ENCODE measurements at regions not wholly inside any gene's neighbourhood (a gene's known extent, or its start where the extent isn't known, plus 50 kb on each side); places are given as distances from the start of the nearest gene placed in this dataset.
"Not testable (repeated sequence)": the region's sequence is repeated elsewhere in the genome, so short reads cannot be mapped to it uniquely, and the experiment has no call there.

DNA sequence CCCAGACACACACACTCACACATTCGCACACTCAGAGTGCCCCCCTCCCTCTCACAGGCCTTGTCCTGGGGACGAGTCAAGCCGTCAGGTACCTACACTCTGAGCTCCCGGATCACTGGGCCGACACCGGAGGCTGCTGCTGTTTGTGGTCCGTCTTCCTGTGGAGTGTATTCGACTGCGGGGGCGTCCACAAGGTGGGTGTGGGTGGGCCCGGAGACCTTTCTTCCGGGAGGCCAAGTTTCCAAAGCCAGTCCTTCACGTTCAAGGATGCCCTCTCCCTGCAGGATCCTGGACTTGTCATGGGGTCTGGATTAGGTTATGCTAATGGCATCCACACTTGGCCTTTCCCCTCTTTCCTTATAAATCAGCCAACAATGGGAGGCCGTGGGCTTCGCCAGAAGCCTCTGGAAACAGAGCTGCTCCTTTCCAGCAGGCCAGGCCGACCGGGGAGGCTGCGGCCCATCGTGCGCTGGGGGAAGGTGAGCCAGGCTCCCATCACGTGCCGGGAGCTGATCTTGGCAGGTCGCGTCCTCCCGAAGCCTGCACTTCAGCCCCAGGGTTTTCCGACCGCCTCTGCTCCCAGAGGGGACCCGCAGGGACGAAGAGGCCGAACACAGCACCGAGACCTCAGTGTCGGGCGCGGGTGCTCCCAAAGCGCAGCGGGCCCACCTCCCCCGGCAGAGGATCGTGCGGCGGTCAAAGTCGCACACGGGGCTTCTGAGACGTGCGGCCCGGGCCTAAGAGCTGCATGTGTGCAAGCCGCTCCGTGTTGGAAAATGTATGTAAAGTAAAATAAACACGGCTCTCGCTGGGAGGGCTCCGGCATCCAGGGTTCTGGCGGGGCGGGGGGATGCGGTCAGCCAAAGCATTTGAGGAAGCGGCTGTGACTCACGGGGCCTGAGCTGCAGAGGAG, 196.5 kb upstream of the ZNF469 start:
- H2BK5ac ChIP-seq (ENCODE audit: low read length); H3K4me1 ChIP-seq (ENCODE audit: control insufficient read depth, low read depth, low read length); H3K79me1 ChIP-seq (ENCODE audit: low read length); H3K23ac ChIP-seq (ENCODE audit: low read length); H4K5ac ChIP-seq (ENCODE audit: low read length); H3K27ac ChIP-seq (ENCODE audit: low read depth, low read length); H2AK5ac ChIP-seq (ENCODE audit: low read length); H3K4me3 ChIP-seq (ENCODE audit: low read length); H3K4ac ChIP-seq (ENCODE audit: low read depth, low read length); H3K56ac ChIP-seq (ENCODE audit: low read length); H3K18ac ChIP-seq (ENCODE audit: low read length); H3K36me3 ChIP-seq (ENCODE audit: control insufficient read depth, insufficient read depth, low read length); H4K8ac ChIP-seq (ENCODE audit: low read depth, low read length); DNase-seq; H2BK15ac ChIP-seq (replicated peaks; ENCODE audit: low read depth); H3K79me2 ChIP-seq (ENCODE audit: control insufficient read depth, insufficient read depth, low read length); H3K9ac ChIP-seq (ENCODE audit: low read length); H3K27me3 ChIP-seq (ENCODE audit: insufficient read depth, low read length, poor library complexity); H2BK120ac ChIP-seq (ENCODE audit: low read depth, low read length); H3K4me2 ChIP-seq (ENCODE audit: low read length): not testable (repeated sequence)
- WGBS (ENCODE audit: extremely low coverage, insufficient coverage, low lambda C conversion rate): no CpG with 5 or more reads among the region's 55 CpGs

DNA sequence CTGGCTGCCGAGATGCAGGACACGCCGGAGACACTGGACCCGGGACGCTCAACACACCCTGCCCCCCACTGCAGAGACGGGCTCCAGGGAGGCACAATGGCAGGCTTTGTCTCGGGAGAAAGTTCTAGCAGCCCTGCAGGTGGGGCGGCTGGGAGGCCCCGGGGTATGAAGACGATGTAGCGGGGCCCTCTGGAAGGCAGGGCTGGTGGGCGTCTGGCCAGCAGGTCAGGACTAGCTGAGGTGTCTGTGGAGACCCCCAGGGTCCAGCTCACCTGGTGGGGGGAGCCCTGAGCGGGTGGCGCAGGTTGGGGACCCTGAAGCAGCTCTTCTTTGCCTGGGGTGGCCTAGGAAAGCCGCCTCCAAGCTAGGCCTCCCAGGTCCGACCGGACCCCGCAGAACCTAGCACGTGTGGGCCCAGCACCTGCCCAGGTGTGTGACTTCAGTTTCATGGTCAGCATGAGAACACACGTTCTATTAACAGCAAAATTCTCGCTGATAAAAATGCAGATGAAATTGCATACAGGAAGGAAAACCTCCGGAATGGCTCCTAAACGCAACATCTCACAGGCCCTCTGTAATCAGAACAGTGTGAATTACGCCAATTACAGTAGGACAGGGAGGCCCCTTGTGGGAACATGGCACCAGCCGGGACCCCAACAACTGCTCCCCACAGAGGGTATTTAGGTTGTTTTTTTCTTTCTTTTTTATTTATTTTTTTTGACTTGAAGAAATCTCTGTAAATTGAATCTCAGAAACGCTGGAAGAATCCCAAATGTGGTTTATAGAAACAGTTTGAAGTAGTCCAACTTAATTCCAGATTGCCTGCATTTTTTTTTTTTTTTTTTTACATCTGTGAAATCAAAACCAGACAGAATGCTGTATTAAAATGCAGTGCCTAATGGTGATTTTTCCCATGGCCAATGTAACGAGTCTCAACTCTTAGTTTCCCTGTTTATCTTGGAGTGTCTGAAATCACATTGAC, 195.6 kb upstream of the ZNF469 start:
- not testable (repeated sequence) for H3K36me3 ChIP-seq (ENCODE audit: control insufficient read depth, insufficient read depth, low read length); H3K18ac ChIP-seq (ENCODE audit: low read length); H2AK5ac ChIP-seq (ENCODE audit: low read length); H3K4ac ChIP-seq (ENCODE audit: low read depth, low read length); H3K23ac ChIP-seq (ENCODE audit: low read length); H3K56ac ChIP-seq (ENCODE audit: low read length); H3K79me1 ChIP-seq (ENCODE audit: low read length); H3K4me1 ChIP-seq (ENCODE audit: control insufficient read depth, low read depth, low read length); H4K8ac ChIP-seq (ENCODE audit: low read depth, low read length); H3K9ac ChIP-seq (ENCODE audit: low read length); H3K27ac ChIP-seq (ENCODE audit: low read depth, low read length); H3K27me3 ChIP-seq (ENCODE audit: insufficient read depth, low read length, poor library complexity); H4K5ac ChIP-seq (ENCODE audit: low read length); H3K4me3 ChIP-seq (ENCODE audit: low read length); H3K79me2 ChIP-seq (ENCODE audit: control insufficient read depth, insufficient read depth, low read length); H2BK120ac ChIP-seq (ENCODE audit: low read depth, low read length); DNase-seq; H2BK15ac ChIP-seq (replicated peaks; ENCODE audit: low read depth); H3K4me2 ChIP-seq (ENCODE audit: low read length); H2BK5ac ChIP-seq (ENCODE audit: low read length)
- WGBS (ENCODE audit: extremely low coverage, insufficient coverage, low lambda C conversion rate): no CpG with 5 or more reads among the region's 27 CpGs

DNA sequence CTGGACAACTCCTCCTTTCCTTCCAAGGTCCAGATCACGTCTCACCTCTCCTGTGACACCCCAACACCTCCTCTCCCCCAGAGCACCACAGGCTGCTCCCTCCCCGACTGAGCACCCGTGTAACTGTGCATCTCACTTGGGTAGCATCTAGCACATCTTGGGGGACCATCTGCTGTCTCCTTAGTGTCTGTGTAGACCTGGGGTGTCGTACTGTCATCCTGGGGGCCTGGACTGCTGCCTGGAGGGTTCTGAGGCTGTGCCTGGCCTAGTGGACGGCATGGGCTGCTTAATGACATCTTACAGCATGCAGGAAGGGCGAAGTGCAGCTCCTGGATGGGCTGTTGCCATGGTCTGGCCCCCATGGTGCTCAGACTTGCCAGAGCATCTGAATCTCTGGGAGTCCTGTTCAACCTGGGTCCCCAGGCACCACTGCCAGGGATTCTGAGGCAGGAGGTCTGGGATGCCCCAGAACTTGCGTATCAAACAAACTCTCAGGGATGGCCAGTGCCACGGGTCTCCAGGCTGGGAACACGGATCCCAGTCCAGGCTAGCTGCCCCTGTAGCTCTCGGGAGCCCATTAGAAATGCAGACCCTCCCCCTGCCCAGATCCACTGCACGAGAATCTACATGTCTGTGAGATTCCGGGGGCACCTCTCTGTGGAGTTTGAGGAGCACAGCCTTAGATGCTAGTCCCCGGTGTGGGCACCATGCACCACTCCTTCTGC, 194.4 kb upstream of the ZNF469 start:
- not testable (repeated sequence) for DNase-seq; H2BK5ac ChIP-seq (ENCODE audit: low read length); H3K79me1 ChIP-seq (ENCODE audit: low read length); H4K5ac ChIP-seq (ENCODE audit: low read length); H3K36me3 ChIP-seq (ENCODE audit: control insufficient read depth, insufficient read depth, low read length); H4K8ac ChIP-seq (ENCODE audit: low read depth, low read length); H3K4me1 ChIP-seq (ENCODE audit: control insufficient read depth, low read depth, low read length); H3K27me3 ChIP-seq (ENCODE audit: insufficient read depth, low read length, poor library complexity); H2AK5ac ChIP-seq (ENCODE audit: low read length); H2BK15ac ChIP-seq (replicated peaks; ENCODE audit: low read depth); H3K79me2 ChIP-seq (ENCODE audit: control insufficient read depth, insufficient read depth, low read length); H3K4ac ChIP-seq (ENCODE audit: low read depth, low read length); H3K27ac ChIP-seq (ENCODE audit: low read depth, low read length); H3K23ac ChIP-seq (ENCODE audit: low read length); H3K18ac ChIP-seq (ENCODE audit: low read length); H3K4me2 ChIP-seq (ENCODE audit: low read length); H3K56ac ChIP-seq (ENCODE audit: low read length); H3K4me3 ChIP-seq (ENCODE audit: low read length); H2BK120ac ChIP-seq (ENCODE audit: low read depth, low read length); H3K9ac ChIP-seq (ENCODE audit: low read length)
- WGBS (ENCODE audit: extremely low coverage, insufficient coverage, low lambda C conversion rate): no CpG with 5 or more reads among the region's 13 CpGs

DNA sequence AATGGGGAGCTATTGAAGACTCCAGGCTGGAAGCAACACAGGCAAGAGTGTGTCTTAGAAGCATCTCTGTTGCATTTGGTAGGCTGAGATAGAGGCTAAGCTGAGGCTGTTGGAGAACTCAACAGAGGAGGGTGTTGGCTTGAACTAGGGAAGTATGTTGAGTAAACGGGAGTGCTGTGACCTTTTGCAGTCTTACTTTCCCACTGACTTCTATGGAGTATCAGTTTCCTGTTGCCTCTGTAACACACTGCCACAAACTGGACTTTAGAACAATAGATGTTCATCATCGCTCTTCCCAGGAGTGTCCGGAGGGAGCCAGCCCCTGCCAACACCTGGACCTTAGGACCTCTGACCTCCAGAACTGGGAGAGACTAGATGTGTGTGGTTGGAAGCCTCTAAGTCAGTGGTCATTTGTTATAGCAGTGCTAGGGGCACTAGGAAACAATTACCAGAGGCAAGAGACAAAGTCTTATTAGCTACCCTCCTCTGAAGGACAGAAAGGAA, 192.1 kb upstream of the ZNF469 start:
- not testable (repeated sequence) for H3K27ac ChIP-seq (ENCODE audit: low read depth, low read length); H3K4ac ChIP-seq (ENCODE audit: low read depth, low read length); H3K79me2 ChIP-seq (ENCODE audit: control insufficient read depth, insufficient read depth, low read length); H2BK5ac ChIP-seq (ENCODE audit: low read length); H4K8ac ChIP-seq (ENCODE audit: low read depth, low read length); H3K79me1 ChIP-seq (ENCODE audit: low read length); H3K4me1 ChIP-seq (ENCODE audit: control insufficient read depth, low read depth, low read length); H3K4me3 ChIP-seq (ENCODE audit: low read length); H3K27me3 ChIP-seq (ENCODE audit: insufficient read depth, low read length, poor library complexity); H4K5ac ChIP-seq (ENCODE audit: low read length); H3K36me3 ChIP-seq (ENCODE audit: control insufficient read depth, insufficient read depth, low read length); H2BK120ac ChIP-seq (ENCODE audit: low read depth, low read length); H3K4me2 ChIP-seq (ENCODE audit: low read length); H3K56ac ChIP-seq (ENCODE audit: low read length); DNase-seq; H3K18ac ChIP-seq (ENCODE audit: low read length); H3K23ac ChIP-seq (ENCODE audit: low read length); H2AK5ac ChIP-seq (ENCODE audit: low read length); H2BK15ac ChIP-seq (replicated peaks; ENCODE audit: low read depth); H3K9ac ChIP-seq (ENCODE audit: low read length)
- no CpG with 5 or more reads among the region's 3 CpGs for WGBS (ENCODE audit: extremely low coverage, insufficient coverage, low lambda C conversion rate)

DNA sequence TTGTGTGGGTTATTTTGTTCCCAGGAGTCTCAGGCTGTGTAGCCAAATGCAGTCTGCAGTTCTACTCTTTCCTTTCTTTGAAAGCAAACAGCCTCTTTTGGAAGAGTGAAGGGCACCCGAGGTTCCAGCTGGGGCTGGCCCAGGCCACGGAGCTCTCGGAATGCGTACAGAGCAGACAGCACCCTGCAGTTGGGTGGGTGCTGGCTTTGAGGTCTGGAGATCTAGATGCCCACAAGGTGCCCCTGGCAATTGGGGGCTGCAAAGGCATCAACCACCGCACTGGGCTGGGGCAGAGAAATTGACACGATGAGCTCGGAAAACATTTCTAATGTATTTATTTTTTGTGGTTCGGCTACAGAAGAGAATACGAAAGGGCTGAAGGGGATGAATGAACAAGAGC, 191.6 kb upstream of the ZNF469 start:
- not testable (repeated sequence) for DNase-seq; H2BK15ac ChIP-seq (replicated peaks; ENCODE audit: low read depth); H3K79me1 ChIP-seq (ENCODE audit: low read length); H2BK120ac ChIP-seq (ENCODE audit: low read depth, low read length); H3K56ac ChIP-seq (ENCODE audit: low read length); H2BK5ac ChIP-seq (ENCODE audit: low read length); H3K27me3 ChIP-seq (ENCODE audit: insufficient read depth, low read length, poor library complexity); H3K79me2 ChIP-seq (ENCODE audit: control insufficient read depth, insufficient read depth, low read length); H3K18ac ChIP-seq (ENCODE audit: low read length); H3K23ac ChIP-seq (ENCODE audit: low read length); H3K9ac ChIP-seq (ENCODE audit: low read length); H3K36me3 ChIP-seq (ENCODE audit: control insufficient read depth, insufficient read depth, low read length); H4K5ac ChIP-seq (ENCODE audit: low read length); H4K8ac ChIP-seq (ENCODE audit: low read depth, low read length); H3K4ac ChIP-seq (ENCODE audit: low read depth, low read length); H3K27ac ChIP-seq (ENCODE audit: low read depth, low read length); H3K4me3 ChIP-seq (ENCODE audit: low read length); H3K4me2 ChIP-seq (ENCODE audit: low read length); H3K4me1 ChIP-seq (ENCODE audit: control insufficient read depth, low read depth, low read length); H2AK5ac ChIP-seq (ENCODE audit: low read length)
- WGBS (ENCODE audit: extremely low coverage, insufficient coverage, low lambda C conversion rate): no CpG with 5 or more reads among the region's 9 CpGs
